ENCODE measurements at regions not wholly inside any gene's neighbourhood (a gene's known extent, or its start where the extent isn't known, plus 50 kb on each side); places are given as distances from the start of the nearest gene placed in this dataset.

- TF ChIP-seq SIN3A (IDR thresholded peaks at IDR 0.05; ENCODE audit: borderline replicate concordance, low read depth, low read length) (no peak), GATA2 (CRISPR knock-in tag; IDR thresholded peaks at IDR 0.05) (peak; percentile 92), RFX5 (IDR thresholded peaks at IDR 0.05; ENCODE audit: low read length) (no peak; the same call in 1 of the 2 replicates), POLR2AphosphoS5 (IDR thresholded peaks at IDR 0.05; ENCODE audit: low read depth, low read length) (peak; percentile 68; the same call in 1 of the 2 replicates), ELF1 (IDR thresholded peaks at IDR 0.05) (no peak), CTCF (IDR thresholded peaks at IDR 0.05) (no peak), SMC3 (IDR thresholded peaks at IDR 0.05; ENCODE audit: low read depth, low read length) (peak; percentile 29; the same call in 1 of the 2 replicates), ZBTB33 (IDR thresholded peaks at IDR 0.05; ENCODE audit: borderline replicate concordance, low read depth) (no peak), USF2 (IDR thresholded peaks at IDR 0.05; ENCODE audit: borderline replicate concordance, low read depth, low read length) (no peak), NRF1 (IDR thresholded peaks at IDR 0.05; ENCODE audit: low read depth, low read length) (no peak)
Measured at GRCh38 chr17:53135969-53136368, 686.8 kb upstream of the KIF2B start (continued).

GRCh38 chr17:53134548-53134947 is 688.2 kb upstream of the KIF2B start:
- TF ChIP-seq GATA2 (CRISPR knock-in tag; IDR thresholded peaks at IDR 0.05) (no peak), RAD21 (IDR thresholded peaks at IDR 0.05; ENCODE audit: low read length) (no peak), TEAD4 (IDR thresholded peaks at IDR 0.05; ENCODE audit: borderline replicate concordance, insufficient read depth) (no peak), RFX5 (IDR thresholded peaks at IDR 0.05; ENCODE audit: low read length) (no peak), FOSL2 (IDR thresholded peaks at IDR 0.05; ENCODE audit: borderline replicate concordance, low read depth) (no peak), NRF1 (IDR thresholded peaks at IDR 0.05; ENCODE audit: low read depth, low read length) (no peak), MEF2A (IDR thresholded peaks at IDR 0.05; ENCODE audit: borderline replicate concordance, low read depth) (no peak), SMC3 (IDR thresholded peaks at IDR 0.05; ENCODE audit: low read depth, low read length) (no peak), REST (IDR thresholded peaks at IDR 0.05; ENCODE audit: low read depth, low read length) (no peak), FOXJ3 (CRISPR knock-in tag; IDR thresholded peaks at IDR 0.05) (no peak), YY1 (IDR thresholded peaks at IDR 0.05; ENCODE audit: low read depth) (no peak), USF2 (IDR thresholded peaks at IDR 0.05; ENCODE audit: borderline replicate concordance, low read depth, low read length) (no peak)
- Histone ChIP-seq H3K27me3 (ENCODE audit: insufficient read depth) (no peaks in the 10 kb centered on the region), H3F3A (replicated peaks; ENCODE audit: insufficient read depth) (no peaks in the 10 kb centered on the region), H3K9ac (no peak overlapping the region), H3K9me3 (no peaks in the 10 kb centered on the region), H3K36me3 (replicated peaks in 1 of 2; ENCODE audit: control insufficient read depth in 1 of 2, insufficient read depth in 2 of 2, low read length in 1 of 2) (no peaks in the 10 kb centered on the region), H3K4me2 (no peak overlapping the region), H3K79me2 (ENCODE audit: insufficient read depth) (no peaks in the 10 kb centered on the region), H4K20me1 (ENCODE audit: insufficient read depth) (no peaks in the 10 kb centered on the region), H3K4me1 (ENCODE audit: control insufficient read depth in 1 of 2, insufficient read depth in 2 of 2, low read depth in 1 of 2, low read length in 1 of 2) (peaks cover 0 to 38% of the 10 kb centered on the region in 2 experiments; a peak in 2 of 4 replicates), H3K9me2 (no peaks in the 10 kb centered on the region; the same call in 1 of the 2 replicates), H2AFZ (ENCODE audit: low read depth) (no peak overlapping the region), H3K4me3 (ENCODE audit: low read depth in 2 of 2, low read length in 1 of 2) (no peak overlapping the region), H3K27ac (ENCODE audit: low read depth in 2 of 2, low read length in 1 of 2) (peak overlapping the region in 1 of 2 experiments; percentile 87; a peak in 2 of 4 replicates)
- 18% methylated on average over 5 of the region's 5 CpGs for WGBS (ENCODE audit: low lambda C conversion rate)
- ChIA-PET POLR2A (no interaction called here), CTCF (interaction anchor here (0.6 to 1.4 kb wide), 3 partner anchors 12 to 101 kb away, joined by 3 to 5 read pairs (median 4); no protein-coding TSS in a partner anchor)
- no peak for DNase-seq
